ENCODE measurements at regions not wholly inside any gene's neighbourhood (a gene's known extent, or its start where the extent isn't known, plus 50 kb on each side); places are given as distances from the start of the nearest gene placed in this dataset.

DNA sequence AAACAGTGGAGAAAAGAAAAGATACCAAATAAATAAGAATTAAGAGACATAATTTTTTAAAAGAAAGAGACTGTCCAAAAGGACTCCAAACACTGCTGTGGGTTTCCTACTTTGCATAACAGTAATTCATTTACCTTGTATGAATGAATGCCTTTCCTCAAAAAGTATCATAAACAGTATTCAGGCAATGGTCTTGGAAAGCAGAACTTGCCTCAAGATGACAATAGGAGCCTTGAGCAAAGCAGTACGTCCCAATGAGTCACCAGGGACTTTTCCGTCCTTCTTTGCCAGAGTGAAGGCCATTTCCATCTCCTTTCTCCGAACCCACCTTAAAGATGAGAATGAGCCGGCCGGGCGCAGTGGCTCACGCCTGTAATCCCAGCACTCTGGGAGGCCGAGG lies 186.4 kb downstream of the ZBTB18 start:
- no peak for DNase-seq (ENCODE audit: extremely low read depth in 1 of 11, low read depth in 9 of 11, low spot score in 4 of 11)

DNA sequence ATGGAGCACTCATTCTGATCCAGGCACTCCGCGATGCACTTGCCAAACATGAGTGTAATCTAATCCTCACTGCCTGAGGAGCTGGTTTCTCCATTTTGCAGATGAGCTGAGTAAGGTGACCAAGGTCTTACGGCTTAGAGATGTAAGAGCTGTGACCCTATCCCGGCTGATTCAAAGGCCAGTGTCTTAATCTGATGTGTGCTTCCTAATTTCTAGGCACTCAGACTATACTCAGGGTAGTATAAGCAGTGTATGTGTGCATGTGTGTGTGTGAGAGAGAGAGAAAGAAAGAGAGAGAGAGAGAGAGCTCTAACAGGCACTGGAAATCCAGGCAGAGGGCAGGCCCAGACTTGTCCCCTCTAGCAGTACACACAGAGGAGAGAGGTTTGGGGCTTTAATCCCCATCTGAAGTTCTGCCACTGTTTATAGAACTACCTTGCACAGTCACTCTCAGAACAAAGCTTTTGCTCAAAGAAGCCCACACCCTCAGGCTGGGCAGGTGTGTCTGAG lies 188.2 kb downstream of the ZBTB18 start:
- DNase-seq (ENCODE audit: extremely low read depth in 1 of 11, low read depth in 9 of 11, low spot score in 4 of 11): no peak

DNA sequence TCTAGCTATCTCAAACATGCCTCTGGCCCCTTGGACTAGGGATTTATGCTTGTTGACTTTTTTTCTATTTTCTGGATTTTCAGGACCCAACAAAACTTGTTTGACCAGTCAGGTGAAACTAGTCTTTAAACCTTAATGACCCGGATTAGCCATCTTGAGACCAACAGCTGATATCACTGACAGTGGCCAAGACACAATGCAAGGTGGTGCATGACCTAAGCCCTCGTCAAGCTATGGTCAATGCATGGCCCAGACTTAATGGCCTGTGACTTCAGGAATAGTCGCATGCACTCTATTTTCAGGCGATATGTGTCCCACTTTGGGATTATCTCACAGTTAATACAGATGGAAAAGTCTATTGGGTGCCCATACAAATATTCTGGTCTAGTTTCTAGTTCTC lies 190.4 kb downstream of the ZBTB18 start:
- no peak for DNase-seq (ENCODE audit: extremely low read depth in 1 of 11, low read depth in 9 of 11, low spot score in 4 of 11)

DNA sequence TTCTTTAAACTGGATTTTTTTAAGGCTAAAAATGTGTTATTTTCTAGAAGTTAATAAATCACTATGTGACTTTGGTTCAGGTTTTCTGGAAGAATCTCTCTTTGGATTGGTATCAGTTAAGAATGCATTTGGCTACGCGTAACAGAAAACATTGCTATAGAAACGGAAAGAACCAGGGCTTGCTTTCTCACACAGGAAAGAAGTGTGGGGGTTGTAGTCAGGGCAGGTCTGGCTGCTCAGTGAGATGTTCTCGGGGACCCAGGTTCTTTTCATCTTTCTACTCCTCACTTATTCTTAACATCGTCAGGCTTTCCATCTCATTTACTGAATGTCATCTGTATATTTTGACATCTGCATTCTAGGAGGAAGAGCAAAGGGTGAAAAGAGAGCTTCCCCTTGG lies 191.4 kb downstream of the ZBTB18 start:
- no peak for DNase-seq (ENCODE audit: extremely low read depth in 1 of 11, low read depth in 9 of 11, low spot score in 4 of 11)

DNA sequence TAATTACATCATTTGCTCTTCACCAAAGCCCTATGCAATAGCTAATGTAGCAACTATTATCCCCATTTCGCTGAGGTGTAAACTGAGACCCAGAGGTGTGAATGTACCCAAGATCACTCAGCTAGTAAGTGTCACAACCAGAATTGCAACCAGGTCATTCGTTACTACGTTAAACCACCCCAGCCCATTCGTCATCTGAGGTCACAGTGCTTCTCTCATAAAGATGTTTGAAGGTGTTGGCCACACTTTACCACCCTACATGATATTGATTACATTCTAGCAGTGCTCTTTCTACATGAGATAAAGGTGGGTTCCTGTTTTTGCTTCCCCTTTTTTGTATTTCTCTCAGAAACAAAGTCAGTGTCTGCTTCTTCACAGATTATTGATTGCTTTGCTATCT lies 195.3 kb downstream of the ZBTB18 start:
- no peak for DNase-seq (ENCODE audit: extremely low read depth in 1 of 11, low read depth in 9 of 11, low spot score in 4 of 11)

DNA sequence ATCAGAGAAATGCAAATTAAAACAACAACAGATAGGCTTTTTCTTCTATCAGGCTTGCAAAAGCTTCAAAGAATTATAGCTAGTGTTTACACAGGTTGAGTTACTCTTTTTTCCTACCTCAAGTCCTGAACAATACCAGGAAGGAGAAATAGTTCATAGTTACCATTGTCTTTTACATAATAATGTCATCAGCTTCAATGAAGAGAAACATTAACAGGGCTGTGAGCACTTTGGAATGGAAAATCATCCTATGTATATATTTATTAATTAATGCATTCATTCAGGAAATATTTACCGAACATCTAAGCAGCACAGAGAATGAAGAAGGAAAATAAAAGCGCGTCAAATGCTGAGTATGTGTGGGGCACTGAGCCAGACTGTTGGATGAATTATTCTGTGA lies 197.3 kb downstream of the ZBTB18 start:
- no peak for DNase-seq (ENCODE audit: extremely low read depth in 1 of 11, low read depth in 9 of 11, low spot score in 4 of 11)

DNA sequence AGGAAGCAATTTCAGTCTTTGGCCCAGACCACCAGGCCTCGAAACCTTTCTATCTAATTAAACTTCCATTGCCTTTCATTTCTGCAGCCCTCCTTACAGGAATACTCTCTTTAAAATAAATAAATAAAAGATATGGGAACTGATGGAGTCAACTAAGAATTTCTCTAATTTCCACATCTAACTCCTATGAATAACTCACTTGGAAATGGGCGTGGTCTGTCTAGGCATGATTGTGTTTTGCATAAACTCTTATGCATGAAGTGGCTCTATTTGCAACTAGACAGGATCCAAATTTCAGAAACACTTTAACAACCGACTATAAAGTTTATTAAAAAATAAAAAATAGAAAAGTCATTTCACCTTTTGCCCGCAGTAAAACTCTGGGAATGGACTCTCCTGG lies 199.5 kb downstream of the ADSS2 start:
- DNase-seq (ENCODE audit: extremely low read depth in 1 of 11, low read depth in 9 of 11, low spot score in 4 of 11): no peak

DNA sequence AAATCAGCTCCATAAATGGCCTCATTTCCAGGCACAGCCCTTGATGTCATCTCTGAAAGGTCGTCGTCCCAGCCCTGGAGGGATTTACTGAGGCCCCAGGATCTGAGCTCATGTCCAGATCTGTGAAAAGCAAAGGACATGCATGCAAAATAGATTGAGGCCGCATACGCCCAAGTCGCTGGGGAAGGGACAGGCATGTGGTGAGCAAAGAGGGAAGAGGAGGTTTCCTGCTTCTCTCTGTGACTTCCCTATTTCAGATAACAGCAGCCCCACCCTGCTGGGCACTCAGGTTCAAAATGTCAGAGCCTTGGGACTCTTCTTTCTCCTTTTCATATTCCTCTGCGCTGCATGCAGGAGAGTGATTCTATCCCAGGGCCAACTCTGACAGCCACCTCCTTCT lies 197.2 kb downstream of the ADSS2 start:
- no peak for DNase-seq (ENCODE audit: extremely low read depth in 1 of 11, low read depth in 9 of 11, low spot score in 4 of 11)

DNA sequence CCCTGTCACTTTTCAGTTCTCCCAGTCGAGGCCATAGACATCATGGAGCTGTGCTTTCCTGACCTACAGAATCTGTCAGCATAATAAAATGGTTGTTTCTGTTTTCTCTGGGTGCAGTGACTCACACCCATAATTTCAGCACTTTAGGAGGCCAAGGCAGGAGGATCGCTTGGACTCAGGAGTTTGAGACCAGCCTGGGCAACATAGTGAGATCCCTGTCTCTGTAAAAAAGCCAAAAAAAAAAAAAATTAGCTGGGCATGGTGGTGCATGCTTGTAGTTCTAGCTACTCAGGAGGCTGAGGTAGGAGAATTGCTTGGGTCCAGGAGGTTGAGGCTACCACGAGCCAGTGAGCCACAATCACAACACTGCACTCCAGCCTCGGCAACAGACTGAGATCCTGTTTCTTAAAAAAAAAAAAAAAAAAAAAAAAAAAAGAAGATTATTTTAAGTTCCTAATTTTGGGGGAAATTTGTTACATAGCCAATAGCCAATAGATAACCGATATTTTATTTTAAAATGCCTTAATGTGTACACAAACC lies 196.2 kb downstream of the ADSS2 start:
- no peak for DNase-seq (ENCODE audit: extremely low read depth in 1 of 11, low read depth in 9 of 11, low spot score in 4 of 11)

DNA sequence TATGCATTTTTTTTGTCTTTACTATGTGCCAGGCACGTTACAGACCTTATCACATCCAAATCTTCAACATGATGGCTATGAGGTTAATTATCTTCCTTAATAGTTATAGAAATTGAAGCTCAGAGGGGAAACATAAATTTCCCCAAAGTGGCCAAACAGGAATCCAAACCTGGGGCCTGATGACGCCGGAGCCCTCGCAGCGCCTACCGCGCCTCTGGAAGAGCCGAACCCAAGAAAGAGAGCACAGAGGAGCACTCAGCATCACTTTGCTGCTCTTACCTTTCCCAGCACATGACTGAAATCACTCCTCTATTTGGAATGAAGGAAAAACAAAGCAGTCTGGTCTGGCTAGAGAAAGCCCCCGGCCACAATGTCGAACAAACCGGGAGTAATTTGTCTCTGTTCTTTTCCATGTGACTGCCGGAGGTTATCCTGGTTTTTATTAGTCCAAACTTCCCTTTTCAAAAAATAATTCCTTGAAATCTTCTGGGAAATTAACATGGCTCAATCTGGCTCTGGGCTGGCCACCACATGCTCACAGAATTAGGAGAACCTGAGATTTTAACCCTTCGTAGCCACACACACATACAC lies 195.5 kb downstream of the ADSS2 start:
- DNase-seq (ENCODE audit: extremely low read depth in 1 of 11, low read depth in 9 of 11, low spot score in 4 of 11): no peak

DNA sequence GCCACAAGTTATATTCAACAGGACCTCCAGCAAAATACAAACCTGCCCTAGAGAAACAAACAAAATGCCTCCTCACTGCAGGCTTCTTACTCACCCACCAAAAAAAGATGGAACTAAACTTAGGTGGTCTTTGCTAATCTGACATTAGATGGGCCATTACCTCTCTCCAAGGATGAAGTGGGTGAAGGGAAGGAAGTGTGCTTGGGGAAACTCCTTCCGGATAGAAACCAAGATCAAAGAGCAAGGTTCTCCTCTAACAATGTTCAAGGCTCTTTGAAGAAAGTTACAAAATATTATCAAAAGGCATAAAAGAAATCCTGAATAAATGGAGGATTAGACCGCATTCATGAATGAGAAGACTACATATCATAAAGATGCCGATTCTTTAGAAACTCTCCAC lies 187.5 kb downstream of the ADSS2 start:
- DNase-seq (ENCODE audit: extremely low read depth in 1 of 11, low read depth in 9 of 11, low spot score in 4 of 11): no peak

DNA sequence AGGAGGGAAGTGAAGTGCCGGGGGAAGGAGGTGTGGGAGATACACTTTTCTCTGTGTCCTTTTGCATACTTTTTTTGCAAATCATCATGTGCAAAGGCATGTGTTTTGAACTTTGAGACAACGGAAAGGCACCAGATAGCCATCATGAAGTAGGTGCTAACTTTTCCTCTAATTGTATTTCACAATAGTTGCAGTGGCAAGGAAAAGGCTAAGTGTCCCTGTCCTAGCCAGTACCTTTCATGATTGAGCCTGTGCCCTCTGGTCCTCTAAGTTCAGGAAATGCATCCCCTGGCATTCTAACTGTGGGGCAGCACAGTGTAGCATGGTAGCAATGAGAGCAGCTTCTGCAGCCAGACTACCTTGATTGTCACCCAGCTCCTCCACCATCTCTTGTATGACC lies 186.2 kb downstream of the ADSS2 start:
- no peak for DNase-seq (ENCODE audit: extremely low read depth in 1 of 11, low read depth in 9 of 11, low spot score in 4 of 11)

DNA sequence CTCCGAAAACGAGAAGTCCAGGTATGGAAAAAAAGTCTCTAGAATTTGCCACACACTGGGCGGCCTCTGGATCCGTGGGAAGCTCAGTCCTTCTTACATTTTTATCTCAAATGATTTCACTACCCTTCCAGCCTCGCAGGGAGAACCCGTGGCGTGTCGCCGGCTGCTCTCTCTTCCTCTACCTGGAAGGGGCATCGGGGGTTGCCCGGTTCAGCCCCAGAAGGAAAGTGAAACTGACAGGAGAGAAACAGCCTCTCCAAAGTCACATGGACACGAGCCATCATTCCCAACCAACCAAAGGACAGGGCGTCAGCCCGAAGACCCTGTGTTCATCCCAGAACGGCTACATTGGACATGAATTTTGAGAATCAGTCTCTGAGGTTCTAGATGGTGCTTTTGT lies 182.5 kb downstream of the ADSS2 start:
- no peak for DNase-seq (ENCODE audit: extremely low read depth in 1 of 11, low read depth in 9 of 11, low spot score in 4 of 11)

DNA sequence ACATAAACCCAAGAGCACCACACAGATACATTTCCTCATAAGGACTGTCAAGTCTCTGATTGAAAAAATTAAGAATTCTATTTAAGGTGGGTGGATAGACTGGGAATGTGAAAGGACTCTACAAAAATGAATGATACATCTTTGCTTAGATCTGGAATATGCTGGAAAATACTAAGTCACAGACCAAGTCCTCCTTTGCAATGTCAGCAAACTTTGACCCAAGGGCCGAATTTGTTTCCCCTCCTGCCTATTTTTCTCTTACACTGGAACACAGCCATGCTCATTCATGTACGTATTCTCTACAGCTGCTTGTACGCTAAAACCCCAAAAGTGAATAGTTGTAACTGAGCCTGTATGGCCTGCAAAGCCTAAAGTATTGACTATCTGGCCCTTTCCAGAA lies 180.7 kb downstream of the ADSS2 start:
- no peak for DNase-seq (ENCODE audit: extremely low read depth in 1 of 11, low read depth in 9 of 11, low spot score in 4 of 11)

DNA sequence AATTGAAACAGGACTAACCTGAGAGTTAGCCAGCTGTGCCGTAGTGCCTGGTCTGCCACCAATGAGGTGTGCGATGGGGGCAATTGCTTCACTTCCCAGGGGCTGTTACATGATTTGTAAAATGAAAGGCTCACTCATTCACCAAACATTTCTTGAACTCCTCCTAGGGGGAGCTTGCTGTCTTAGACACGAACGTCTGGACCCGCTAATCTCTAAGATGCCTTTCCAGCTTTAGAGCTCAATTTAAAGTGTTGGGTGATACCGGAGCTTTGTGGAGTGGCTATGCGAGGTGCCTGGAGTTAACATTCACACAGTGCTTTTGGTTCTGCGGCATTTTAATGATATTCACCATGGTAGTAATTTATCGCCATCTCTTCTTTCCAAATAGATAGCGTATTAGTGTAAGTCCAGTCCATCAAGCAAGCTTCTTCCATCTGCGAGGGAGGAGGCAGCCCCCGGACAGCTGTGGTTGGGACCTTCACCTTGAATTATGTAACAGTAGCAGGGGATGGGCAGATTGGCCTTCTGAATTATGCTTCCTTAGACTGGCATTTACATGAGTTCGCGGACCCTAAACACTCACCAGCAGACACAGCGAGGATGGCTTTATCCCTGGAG lies 179.9 kb downstream of the ADSS2 start:
- DNase-seq (ENCODE audit: extremely low read depth in 1 of 11, low read depth in 9 of 11, low spot score in 4 of 11): no peak

DNA sequence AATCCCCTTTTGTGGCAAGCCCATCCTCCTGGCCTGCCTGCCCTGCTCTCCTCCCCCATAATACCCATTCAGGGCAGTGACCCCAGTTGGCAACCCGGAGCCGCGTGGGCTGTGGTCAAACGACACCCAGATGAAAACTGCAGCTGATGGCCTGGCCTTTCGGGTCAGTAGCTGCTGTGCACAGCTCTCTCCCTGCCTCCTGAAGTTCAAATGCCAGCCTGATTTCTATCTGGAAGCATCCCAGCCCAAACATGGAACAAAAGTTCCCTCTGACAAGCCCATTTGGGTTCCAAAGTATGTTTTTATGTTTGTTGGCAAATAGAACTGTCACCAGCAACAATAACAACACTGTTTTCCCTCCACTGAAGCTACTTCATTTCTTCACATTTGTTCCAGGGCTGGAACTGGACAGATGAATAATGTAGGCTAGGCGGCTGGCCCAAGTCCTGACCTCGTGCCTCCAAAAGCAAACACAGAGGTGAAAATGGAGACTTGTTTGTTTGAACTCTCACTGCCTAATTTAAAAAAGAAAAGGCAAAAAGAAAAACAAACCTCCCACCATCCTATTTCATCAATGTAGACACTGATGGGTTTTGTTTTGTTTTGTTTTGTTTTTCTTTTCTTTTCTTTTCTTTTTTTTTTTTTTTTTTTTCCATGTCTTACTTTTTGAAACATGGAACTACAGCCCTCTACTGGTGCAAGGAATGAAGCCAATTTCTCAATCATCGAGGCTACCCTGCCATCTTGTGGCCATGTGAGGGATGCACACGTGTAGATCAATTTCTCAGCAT lies 179.0 kb downstream of the ADSS2 start:
- DNase-seq (ENCODE audit: extremely low read depth in 1 of 11, low read depth in 9 of 11, low spot score in 4 of 11): peak; percentile 52 to 83 (median 75)

DNA sequence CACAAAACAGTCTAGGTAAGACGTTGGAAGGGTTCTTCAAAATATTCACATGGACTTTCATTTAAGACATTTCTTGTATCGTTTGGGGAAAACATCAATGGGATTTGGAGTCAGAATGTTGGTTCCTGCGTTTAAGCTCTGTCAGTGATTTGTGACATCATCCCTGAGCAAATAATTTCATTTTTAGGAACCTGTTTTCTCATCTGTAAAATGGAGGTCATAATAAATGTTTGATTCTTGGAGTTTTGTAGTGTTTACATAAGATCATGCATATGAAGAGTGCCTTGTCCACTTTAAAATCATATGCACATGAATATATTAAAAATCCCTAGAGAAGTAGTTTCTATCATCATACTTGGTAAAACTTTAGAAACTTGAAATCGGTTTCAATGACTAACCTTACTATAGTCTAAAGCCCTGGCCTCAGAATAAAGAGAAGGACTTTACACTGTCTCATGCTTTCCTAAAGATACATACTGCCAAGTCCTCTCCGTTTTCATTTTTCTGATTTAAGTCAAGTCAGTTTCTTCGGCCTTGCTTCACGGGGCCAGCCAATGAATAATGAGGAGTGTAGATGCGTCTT lies 178.4 kb downstream of the ADSS2 start:
- no peak for DNase-seq (ENCODE audit: extremely low read depth in 1 of 11, low read depth in 9 of 11, low spot score in 4 of 11)

DNA sequence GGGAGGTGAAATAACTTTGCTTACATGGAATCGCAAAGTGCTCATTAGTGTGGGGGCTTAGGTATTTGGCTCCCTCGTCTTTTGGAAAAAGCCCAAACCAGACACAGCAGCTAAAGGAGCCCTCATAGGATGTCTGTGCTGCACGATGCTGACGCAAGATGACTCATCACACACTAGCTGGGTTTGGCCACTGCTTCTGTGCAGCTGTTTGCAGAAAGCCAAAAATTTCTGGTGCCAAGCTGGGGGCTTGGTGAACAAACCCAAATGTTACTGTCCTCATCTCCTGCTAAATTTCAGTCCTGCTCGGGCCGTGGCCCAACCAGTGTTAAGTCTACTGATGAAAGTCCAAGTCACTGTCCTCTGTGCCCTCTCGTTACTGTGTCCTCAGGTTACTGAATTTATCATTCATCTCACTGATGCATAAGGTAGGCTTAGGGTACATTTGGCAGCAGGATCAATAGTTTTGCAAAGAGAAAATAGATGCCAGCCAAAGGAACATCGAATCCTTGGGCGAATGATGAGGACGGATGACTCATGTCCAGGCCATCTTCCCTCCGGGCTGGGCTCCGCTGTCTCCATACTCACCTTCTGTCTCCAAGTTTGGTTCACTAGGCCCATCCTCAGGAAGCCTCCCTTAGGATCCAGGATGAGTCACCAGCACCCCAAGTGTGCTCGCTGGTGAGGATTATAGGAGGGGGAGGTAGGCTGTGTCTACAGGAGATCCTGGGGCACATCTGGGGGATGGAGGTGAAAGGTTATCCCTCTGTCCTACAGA lies 177.7 kb downstream of the ADSS2 start:
- DNase-seq (ENCODE audit: extremely low read depth in 1 of 11, low read depth in 9 of 11, low spot score in 4 of 11): no peak

DNA sequence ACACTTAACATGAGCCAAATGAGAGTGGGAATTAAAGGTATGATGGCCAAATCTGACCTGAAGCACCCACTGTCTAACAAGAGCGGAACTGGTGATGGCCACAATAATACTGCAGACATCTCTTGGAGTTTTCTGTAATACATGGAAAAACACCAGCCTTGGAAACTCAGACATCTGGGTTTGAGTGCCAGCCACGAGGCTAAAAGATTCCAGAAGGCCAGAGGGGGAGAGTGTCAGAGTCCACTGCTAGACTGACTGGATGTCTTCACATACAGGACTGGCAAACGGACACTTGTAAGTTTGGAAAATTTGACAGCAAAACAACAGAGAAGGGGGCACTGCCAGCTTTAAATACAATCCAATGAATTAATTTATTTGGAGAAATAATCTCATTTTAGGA lies 175.1 kb downstream of the ADSS2 start:
- DNase-seq (ENCODE audit: extremely low read depth in 1 of 11, low read depth in 9 of 11, low spot score in 4 of 11): no peak
